Neuron (in vitro differentiated cells): ENCODE measurements at regions not wholly inside any gene's neighbourhood (a gene's known extent, or its start where the extent isn't known, plus 50 kb on each side); places are given as distances from the start of the nearest gene placed in this dataset.

Experiments
- H2AFZ ChIP-seq: one replicate; pipeline ENCODE4 v1.6.1; 2013; ENCODE audit warnings: low read depth, mild to moderate bottlenecking, inconsistent platforms, low read length, moderate library complexity
- H3K27me3 ChIP-seq: one replicate; pipeline ENCODE4 v1.6.1; 2013; ENCODE audit warnings: low read length; ENCODE audit not compliant: insufficient read depth
- H3K36me3 ChIP-seq: one replicate; pipeline ENCODE4 v1.6.1; 2013; ENCODE audit warnings: low read length; ENCODE audit not compliant: insufficient read depth
- H3K4me1 ChIP-seq: one replicate; pipeline ENCODE4 v1.6.1; 2013; ENCODE audit warnings: low read length; ENCODE audit not compliant: insufficient read depth
- H3K4me3 ChIP-seq: 2 replicates; pipeline ENCODE4 v1.5.1; 2013; ENCODE audit warnings: mild to moderate bottlenecking, low read length, moderate library complexity
- H3K9me3 ChIP-seq: one replicate; pipeline ENCODE4 v1.6.1; 2013; ENCODE audit warnings: low read length

GRCh38 chr2:6392354-6392753 lies 473.4 kb downstream of the CMPK2 start:
- Histone ChIP-seq H3K27me3 (no peaks in the 10 kb centered on the region), H3K4me1 (peaks cover 4% of the 10 kb centered on the region), H3K9me3 (peaks cover 2% of the 10 kb centered on the region), H3K4me3 (no peak overlapping the region), H3K36me3 (no peaks in the 10 kb centered on the region), H2AFZ (no peak overlapping the region)

- Histone ChIP-seq H3K9me3 (peaks cover 2% of the 10 kb centered on the region), H3K36me3 (no peaks in the 10 kb centered on the region), H3K4me1 (peaks cover 4% of the 10 kb centered on the region), H3K27me3 (no peaks in the 10 kb centered on the region), H2AFZ (no peak overlapping the region), H3K4me3 (no peak overlapping the region)
These were observed 472.7 kb downstream of the CMPK2 start for GRCh38 chr2:6392966-6393365.

DNA sequence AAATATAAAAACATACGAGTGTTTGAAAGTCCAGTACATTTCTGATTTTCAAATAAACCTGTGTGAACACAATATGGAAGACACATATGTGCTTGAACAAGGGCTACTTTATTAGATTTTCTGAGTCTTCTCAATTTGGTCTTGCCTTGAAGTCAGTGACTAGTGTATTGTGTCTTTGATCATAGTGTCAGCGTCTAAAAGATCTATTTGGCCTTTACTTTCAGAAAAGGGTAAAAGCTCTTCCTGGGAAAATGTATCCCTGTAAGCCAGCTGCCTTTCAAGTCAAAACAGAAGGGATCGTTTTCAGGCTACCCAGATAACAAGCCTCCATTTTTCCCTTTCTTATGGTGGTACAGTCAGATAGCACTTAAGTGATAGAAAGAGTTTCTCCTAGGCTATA lies 471.9 kb downstream of the CMPK2 start:
- Histone ChIP-seq H3K4me3 (no peak overlapping the region), H2AFZ (no peak overlapping the region), H3K36me3 (no peaks in the 10 kb centered on the region), H3K27me3 (no peaks in the 10 kb centered on the region), H3K9me3 (peaks cover 2% of the 10 kb centered on the region), H3K4me1 (peaks cover 4% of the 10 kb centered on the region)

DNA sequence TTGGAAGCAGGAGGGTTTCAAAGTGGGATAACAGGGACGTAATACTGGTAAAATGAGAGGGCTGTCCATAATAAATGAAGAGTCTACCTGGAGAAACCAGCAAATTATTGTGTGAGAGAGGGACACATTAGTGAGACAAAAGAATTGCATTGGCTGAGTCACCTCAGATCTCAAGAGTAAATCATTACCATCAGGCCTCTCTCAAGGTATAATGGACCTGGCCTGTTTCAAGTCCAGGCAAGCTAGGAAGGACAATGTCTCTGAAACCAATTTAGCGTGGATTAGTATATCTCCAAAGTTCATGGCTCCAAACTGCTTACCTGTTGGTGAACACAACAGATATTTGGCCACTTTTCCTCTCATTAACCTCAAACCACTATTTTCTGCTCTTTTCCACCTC lies 471.4 kb downstream of the CMPK2 start:
- Histone ChIP-seq H3K27me3 (no peaks in the 10 kb centered on the region), H2AFZ (no peak overlapping the region), H3K9me3 (peaks cover 2% of the 10 kb centered on the region), H3K36me3 (no peaks in the 10 kb centered on the region), H3K4me3 (no peak overlapping the region), H3K4me1 (peaks cover 4% of the 10 kb centered on the region)

DNA sequence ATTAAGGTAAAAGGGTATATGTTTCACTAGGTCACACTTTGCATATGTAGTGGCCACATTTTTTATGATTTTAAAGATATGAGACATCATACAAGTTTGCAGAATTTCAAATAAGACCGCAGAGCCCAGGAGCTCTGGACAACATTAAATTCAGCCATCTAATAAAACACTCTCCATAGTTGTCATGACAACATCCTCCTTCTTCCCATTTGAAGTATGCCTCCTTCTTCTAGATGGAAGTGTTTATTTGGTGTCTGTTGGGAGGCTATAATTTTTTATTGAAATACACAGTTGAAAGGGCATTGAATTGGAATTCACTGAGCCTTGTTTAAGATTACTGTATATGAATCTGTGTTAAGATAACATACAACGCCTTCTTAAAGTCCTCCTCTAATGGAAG lies 467.3 kb downstream of the CMPK2 start:
- H3K4me3 ChIP-seq: no peak overlapping the region
- H3K4me1 ChIP-seq: no peaks in the 10 kb centered on the region
- no peaks in the 10 kb centered on the region for H3K36me3 ChIP-seq
- no peak overlapping the region for H2AFZ ChIP-seq
- no peaks in the 10 kb centered on the region for H3K9me3 ChIP-seq
- H3K27me3 ChIP-seq: no peaks in the 10 kb centered on the region

DNA sequence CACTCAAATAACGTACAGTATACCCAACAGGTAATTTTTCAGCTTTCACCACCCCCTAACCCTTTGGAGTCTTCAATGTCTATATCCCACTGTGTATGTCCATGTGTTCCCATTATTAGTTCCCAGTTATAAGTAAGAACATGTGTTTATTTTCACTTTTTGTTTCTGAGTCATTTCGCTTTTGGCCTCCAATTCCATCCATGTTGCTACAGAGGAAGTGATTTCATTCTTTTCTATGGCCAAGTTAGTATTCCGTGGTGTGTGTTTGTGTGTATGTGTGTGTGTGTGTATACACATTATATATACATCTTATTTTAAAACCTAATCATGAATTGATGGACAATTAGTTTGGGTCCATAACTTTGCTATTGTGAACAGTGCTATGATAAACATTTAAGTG lies 464.4 kb downstream of the CMPK2 start:
- no peaks in the 10 kb centered on the region for H3K36me3 ChIP-seq

DNA sequence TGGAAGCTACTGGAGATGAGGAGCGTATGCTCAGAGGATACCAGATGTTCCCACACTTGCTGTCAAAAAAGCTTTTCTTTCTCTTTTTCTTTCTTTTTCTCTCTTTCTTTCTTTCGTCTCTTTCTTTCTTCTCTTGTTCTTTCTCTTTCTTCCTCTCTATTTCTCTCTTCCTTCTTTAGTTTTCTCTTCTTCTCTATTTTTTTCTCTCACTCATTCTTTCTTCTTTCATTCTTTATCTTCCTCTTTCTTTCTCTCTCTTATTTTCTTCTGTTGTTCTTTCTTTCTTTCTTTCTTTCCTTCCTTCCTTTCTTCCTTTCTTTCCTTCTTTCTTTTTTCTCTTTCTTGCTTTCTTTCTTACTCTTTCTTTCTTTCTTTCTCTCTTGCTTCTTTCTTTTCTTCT lies 457.6 kb downstream of the CMPK2 start:
- Histone ChIP-seq H3K36me3 (no peaks in the 10 kb centered on the region), H3K4me1 (no peaks in the 10 kb centered on the region), H3K9me3 (no peaks in the 10 kb centered on the region), H3K4me3 (no peak overlapping the region), H3K27me3 (no peaks in the 10 kb centered on the region), H2AFZ (no peak overlapping the region)

More for the DNA sequence above, 464.4 kb downstream of the CMPK2 start:
- H3K9me3 ChIP-seq: no peaks in the 10 kb centered on the region
- no peaks in the 10 kb centered on the region for H3K27me3 ChIP-seq
- no peak overlapping the region for H2AFZ ChIP-seq
- no peaks in the 10 kb centered on the region for H3K4me1 ChIP-seq
- no peak overlapping the region for H3K4me3 ChIP-seq

- H2AFZ ChIP-seq: no peak overlapping the region
- H3K36me3 ChIP-seq: no peaks in the 10 kb centered on the region
- H3K4me3 ChIP-seq: no peak overlapping the region
- no peaks in the 10 kb centered on the region for H3K9me3 ChIP-seq
- no peaks in the 10 kb centered on the region for H3K4me1 ChIP-seq
- no peaks in the 10 kb centered on the region for H3K27me3 ChIP-seq
These were observed 455.4 kb downstream of the CMPK2 start for GRCh38 chr2:6410313-6410712.

DNA sequence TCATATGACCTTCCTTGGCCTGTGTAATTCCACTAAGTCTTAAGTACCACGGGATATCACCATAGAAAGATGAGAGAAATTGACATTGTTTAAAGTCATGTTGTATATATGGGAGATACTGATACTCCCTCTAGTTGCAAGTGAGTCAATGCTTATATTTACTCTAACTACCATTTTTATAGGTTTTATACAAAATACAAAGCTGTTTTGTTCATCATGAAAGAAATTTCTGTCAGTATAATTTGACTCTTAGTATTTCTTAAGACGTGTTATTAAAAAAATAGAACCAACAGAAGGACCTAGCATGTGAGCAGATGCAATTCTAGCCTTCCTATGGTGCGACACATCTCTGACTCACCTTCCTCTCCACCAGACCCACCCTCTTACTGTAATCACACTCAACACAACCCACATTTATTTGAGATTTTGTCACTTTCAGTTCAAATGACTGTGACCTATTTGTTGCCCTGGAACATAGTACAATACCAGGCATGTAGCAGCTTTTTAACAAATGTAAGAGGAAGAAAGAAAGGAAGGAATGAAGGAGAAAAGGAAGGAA lies 453.1 kb downstream of the CMPK2 start:
- H2AFZ ChIP-seq: no peak overlapping the region
- no peaks in the 10 kb centered on the region for H3K36me3 ChIP-seq

GRCh38 chr2:6417050-6417449 lies 448.7 kb downstream of the CMPK2 start:
- H3K4me3 ChIP-seq: no peak overlapping the region
- H3K36me3 ChIP-seq: no peaks in the 10 kb centered on the region
- no peak overlapping the region for H2AFZ ChIP-seq
- no peaks in the 10 kb centered on the region for H3K27me3 ChIP-seq
- H3K9me3 ChIP-seq: no peaks in the 10 kb centered on the region
- H3K4me1 ChIP-seq: peaks cover 7% of the 10 kb centered on the region

More for the DNA sequence above, 453.1 kb downstream of the CMPK2 start:
- no peaks in the 10 kb centered on the region for H3K9me3 ChIP-seq
- no peak overlapping the region for H3K4me3 ChIP-seq
- H3K27me3 ChIP-seq: no peaks in the 10 kb centered on the region
- no peaks in the 10 kb centered on the region for H3K4me1 ChIP-seq

DNA sequence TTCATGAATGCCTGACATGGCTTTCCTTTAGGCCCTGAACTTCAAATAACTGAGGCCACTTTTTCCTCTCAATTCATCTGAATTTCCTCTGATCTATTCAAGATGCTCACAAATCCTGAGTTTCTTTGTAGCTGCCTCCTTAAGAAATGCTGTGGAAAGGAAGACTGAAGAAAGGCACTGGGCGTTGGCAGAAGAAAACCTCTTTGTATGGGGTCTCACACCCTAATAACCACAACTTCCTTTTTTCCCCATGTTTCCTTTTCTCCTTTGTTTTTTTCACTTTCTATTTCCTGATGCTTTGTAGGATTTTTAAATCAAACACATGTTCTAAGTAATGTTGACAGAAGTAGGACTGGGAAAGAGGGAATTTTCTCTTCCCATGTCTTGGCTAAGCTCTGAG lies 447.4 kb downstream of the CMPK2 start:
- Histone ChIP-seq H3K27me3 (no peaks in the 10 kb centered on the region), H3K9me3 (no peaks in the 10 kb centered on the region), H3K36me3 (no peaks in the 10 kb centered on the region), H3K4me3 (no peak overlapping the region), H2AFZ (no peak overlapping the region), H3K4me1 (peaks cover 7% of the 10 kb centered on the region)

- no peak overlapping the region for H3K4me3 ChIP-seq
- H3K9me3 ChIP-seq: no peaks in the 10 kb centered on the region
- no peaks in the 10 kb centered on the region for H3K27me3 ChIP-seq
- no peak overlapping the region for H2AFZ ChIP-seq
- no peaks in the 10 kb centered on the region for H3K36me3 ChIP-seq
- peaks cover 16% of the 10 kb centered on the region for H3K4me1 ChIP-seq
These were observed 444.5 kb downstream of the CMPK2 start for GRCh38 chr2:6421138-6421730.

DNA sequence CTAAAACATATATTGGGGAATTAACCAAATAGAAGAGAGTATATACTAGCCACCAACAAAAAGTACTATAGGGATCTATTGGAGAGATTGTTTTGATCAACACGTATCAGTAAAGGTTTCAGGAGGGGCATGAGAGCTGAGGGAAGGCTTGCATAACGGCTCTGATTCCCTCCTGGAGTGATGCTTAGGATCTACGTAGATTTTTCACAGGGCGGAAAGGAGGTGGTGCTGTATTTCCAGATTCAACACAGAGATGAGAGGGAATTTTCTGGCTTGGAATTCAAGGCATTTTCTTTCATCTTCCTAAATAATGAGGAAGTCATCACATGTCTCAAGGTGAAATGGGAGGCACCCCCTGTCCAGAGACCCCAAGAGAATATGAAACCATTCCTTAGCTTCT lies 443.8 kb downstream of the CMPK2 start:
- Histone ChIP-seq H3K4me3 (no peak overlapping the region), H3K4me1 (peaks cover 16% of the 10 kb centered on the region), H3K9me3 (no peaks in the 10 kb centered on the region), H3K36me3 (no peaks in the 10 kb centered on the region), H3K27me3 (no peaks in the 10 kb centered on the region), H2AFZ (no peak overlapping the region)

- Histone ChIP-seq H3K4me3 (no peak overlapping the region), H3K27me3 (no peaks in the 10 kb centered on the region), H3K9me3 (no peaks in the 10 kb centered on the region), H3K4me1 (peaks cover 12% of the 10 kb centered on the region), H2AFZ (no peak overlapping the region), H3K36me3 (no peaks in the 10 kb centered on the region)
These were observed 442.6 kb downstream of the CMPK2 start for GRCh38 chr2:6423157-6423556.
